ENCODE measurements at regions not wholly inside any gene's neighbourhood (a gene's known extent, or its start where the extent isn't known, plus 50 kb on each side); places are given as distances from the start of the nearest gene placed in this dataset.

DNA sequence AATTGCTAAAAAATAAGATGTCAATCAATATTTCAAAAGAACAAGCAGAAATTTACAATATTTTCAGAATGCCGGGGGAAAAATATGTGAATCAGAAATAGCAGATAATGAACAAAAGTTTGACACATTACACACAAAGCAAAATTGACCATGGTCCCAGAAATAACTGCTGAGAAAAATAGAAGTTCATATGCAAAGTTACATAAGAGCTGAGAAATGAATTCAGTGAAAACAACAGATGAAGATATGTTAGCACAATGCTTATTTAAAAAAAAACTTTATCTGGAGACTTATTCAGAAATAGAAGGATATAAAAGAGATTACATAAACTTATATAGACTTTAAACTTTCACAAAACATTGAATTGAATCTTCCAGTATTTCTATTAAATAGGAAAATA is 1483.7 kb upstream of the ACO1 start:
- Histone ChIP-seq H3K79me2 (ENCODE audit: low read depth) (no peaks in the 10 kb centered on the region), H3K27ac (no peak overlapping the region), H3K4me3 (no peak overlapping the region), H2AFZ (replicated peaks) (no peak overlapping the region), H4K20me1 (ENCODE audit: low read depth) (no peaks in the 10 kb centered on the region), H3K36me3 (no peaks in the 10 kb centered on the region), H3K4me1 (no peaks in the 10 kb centered on the region), H3K9me3 (ENCODE audit: low read depth) (no peaks in the 10 kb centered on the region), H3K4me2 (no peak overlapping the region), H3K27me3 (no peaks in the 10 kb centered on the region), H3K9ac (no peak overlapping the region), H3F3A (ENCODE audit: low read depth) (no peaks in the 10 kb centered on the region)
- DNase-seq (ENCODE audit: low spot score): no peak
- peaks cover 2% of the 10 kb centered on the region for H3K27me3 Mint-ChIP-seq (ENCODE audit: insufficient read depth, low read depth)
- H3K9me3 Mint-ChIP-seq: no peaks in the 10 kb centered on the region
- H3K4me1 Mint-ChIP-seq: no peaks in the 10 kb centered on the region
- H3K27ac Mint-ChIP-seq: no peak overlapping the region
- H3K36me3 Mint-ChIP-seq: no peaks in the 10 kb centered on the region
- TF ChIP-seq, protein P1, sequence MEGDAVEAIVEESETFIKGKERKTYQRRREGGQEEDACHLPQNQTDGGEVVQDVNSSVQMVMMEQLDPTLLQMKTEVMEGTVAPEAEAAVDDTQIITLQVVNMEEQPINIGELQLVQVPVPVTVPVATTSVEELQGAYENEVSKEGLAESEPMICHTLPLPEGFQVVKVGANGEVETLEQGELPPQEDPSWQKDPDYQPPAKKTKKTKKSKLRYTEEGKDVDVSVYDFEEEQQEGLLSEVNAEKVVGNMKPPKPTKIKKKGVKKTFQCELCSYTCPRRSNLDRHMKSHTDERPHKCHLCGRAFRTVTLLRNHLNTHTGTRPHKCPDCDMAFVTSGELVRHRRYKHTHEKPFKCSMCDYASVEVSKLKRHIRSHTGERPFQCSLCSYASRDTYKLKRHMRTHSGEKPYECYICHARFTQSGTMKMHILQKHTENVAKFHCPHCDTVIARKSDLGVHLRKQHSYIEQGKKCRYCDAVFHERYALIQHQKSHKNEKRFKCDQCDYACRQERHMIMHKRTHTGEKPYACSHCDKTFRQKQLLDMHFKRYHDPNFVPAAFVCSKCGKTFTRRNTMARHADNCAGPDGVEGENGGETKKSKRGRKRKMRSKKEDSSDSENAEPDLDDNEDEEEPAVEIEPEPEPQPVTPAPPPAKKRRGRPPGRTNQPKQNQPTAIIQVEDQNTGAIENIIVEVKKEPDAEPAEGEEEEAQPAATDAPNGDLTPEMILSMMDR (IDR thresholded peaks at IDR 0.05): no peak
- TF ChIP-seq EZH2 (IDR thresholded peaks at IDR 0.05): no peak
- TF ChIP-seq EZH2phosphoT487 (IDR thresholded peaks at IDR 0.05): no peak
- H3K4me3 Mint-ChIP-seq: no peak overlapping the region

DNA sequence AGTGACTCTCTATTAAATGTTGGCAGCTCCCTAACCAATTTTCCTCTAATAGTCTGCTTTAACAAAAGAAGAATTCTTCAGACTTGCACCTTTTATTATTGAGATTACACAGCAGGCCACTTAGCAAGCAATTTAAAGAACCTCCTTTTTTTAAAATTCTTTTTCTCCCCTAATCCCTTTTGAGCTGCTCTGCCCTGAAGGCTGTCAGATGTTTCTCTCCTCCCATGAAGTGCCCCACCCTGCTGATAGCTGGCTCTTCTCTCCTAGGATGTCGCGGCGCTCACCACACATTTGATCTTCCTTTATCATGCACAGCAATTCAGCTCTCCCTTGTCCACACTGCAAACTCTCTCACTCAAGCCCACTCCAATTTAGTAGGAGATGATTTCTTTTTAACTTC is 1471.1 kb upstream of the ACO1 start:
- Mint-ChIP-seq H3K9me3 (peaks cover 12% of the 10 kb centered on the region), H3K36me3 (no peaks in the 10 kb centered on the region), H3K4me3 (no peak overlapping the region), H3K27ac (peak overlapping the region; percentile 9), H3K27me3 (ENCODE audit: insufficient read depth, low read depth) (no peaks in the 10 kb centered on the region), H3K4me1 (peaks cover 22% of the 10 kb centered on the region)
- H4K20me1 ChIP-seq (ENCODE audit: low read depth): no peaks in the 10 kb centered on the region
- no peaks in the 10 kb centered on the region for H3K79me2 ChIP-seq (ENCODE audit: low read depth)
- no peaks in the 10 kb centered on the region for H3K9me3 ChIP-seq (ENCODE audit: low read depth)
- peak; percentile 64 for DNase-seq (ENCODE audit: low spot score)
- peak overlapping the region; percentile 71 for H3K4me2 ChIP-seq
- TF ChIP-seq EZH2 (IDR thresholded peaks at IDR 0.05) (no peak), EZH2phosphoT487 (IDR thresholded peaks at IDR 0.05) (no peak)
- H3K27me3 ChIP-seq: no peaks in the 10 kb centered on the region
- H3K4me3 ChIP-seq: peak overlapping the region; percentile 23
- H3K36me3 ChIP-seq: no peaks in the 10 kb centered on the region
- no peaks in the 10 kb centered on the region for H3F3A ChIP-seq (ENCODE audit: low read depth)
- no peak overlapping the region for H2AFZ ChIP-seq (replicated peaks)
- H3K4me1 ChIP-seq: peaks cover 19% of the 10 kb centered on the region
- H3K9ac ChIP-seq: no peak overlapping the region
- H3K27ac ChIP-seq: no peak overlapping the region

DNA sequence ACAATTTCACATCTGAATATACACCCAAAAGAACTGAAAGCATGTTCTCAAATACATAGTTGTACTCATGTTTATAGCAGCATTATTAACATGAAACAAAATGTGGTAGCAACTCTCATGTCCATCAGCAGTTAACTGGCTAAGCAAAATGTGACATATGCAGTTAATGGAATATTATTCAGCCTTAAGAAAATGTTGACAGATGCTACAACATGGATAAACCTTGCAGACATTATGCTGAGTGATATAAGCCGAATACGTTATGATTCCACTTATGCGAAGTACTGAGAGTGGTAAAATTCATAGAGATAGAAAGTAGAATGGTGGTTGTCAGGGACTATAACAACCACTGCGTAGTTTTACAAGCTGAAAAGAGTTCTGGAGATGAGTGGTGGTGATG is 1469.0 kb upstream of the ACO1 start:
- Mint-ChIP-seq H3K27ac (no peak overlapping the region), H3K36me3 (no peaks in the 10 kb centered on the region), H3K9me3 (peaks cover 7% of the 10 kb centered on the region), H3K4me3 (no peak overlapping the region), H3K4me1 (peaks cover 25% of the 10 kb centered on the region), H3K27me3 (ENCODE audit: insufficient read depth, low read depth) (no peaks in the 10 kb centered on the region)
- TF ChIP-seq EZH2 (IDR thresholded peaks at IDR 0.05): no peak
- TF ChIP-seq, protein P1 (IDR thresholded peaks at IDR 0.05): no peak
- no peaks in the 10 kb centered on the region for H3K36me3 ChIP-seq
- no peak overlapping the region for H3K4me2 ChIP-seq
- H3K27me3 ChIP-seq: no peaks in the 10 kb centered on the region
- H3K9ac ChIP-seq: no peak overlapping the region
- no peaks in the 10 kb centered on the region for H3F3A ChIP-seq (ENCODE audit: low read depth)
- no peak for DNase-seq (ENCODE audit: low spot score)
- H2AFZ ChIP-seq (replicated peaks): no peak overlapping the region
- H3K79me2 ChIP-seq (ENCODE audit: low read depth): no peaks in the 10 kb centered on the region
- H3K4me1 ChIP-seq: peaks cover 19% of the 10 kb centered on the region
- H4K20me1 ChIP-seq (ENCODE audit: low read depth): no peaks in the 10 kb centered on the region
- no peak overlapping the region for H3K27ac ChIP-seq
- H3K9me3 ChIP-seq (ENCODE audit: low read depth): no peaks in the 10 kb centered on the region
- no peak overlapping the region for H3K4me3 ChIP-seq

- no peak overlapping the region for H3K4me2 ChIP-seq
- TF ChIP-seq, protein P1 (IDR thresholded peaks at IDR 0.05): no peak
- no peak for TF ChIP-seq EZH2phosphoT487 (IDR thresholded peaks at IDR 0.05)
- TF ChIP-seq EZH2 (IDR thresholded peaks at IDR 0.05): no peak
- no peaks in the 10 kb centered on the region for H4K20me1 ChIP-seq (ENCODE audit: low read depth)
- H3K27me3 Mint-ChIP-seq (ENCODE audit: insufficient read depth, low read depth): no peaks in the 10 kb centered on the region
- no peaks in the 10 kb centered on the region for H3K4me1 ChIP-seq
- DNase-seq (ENCODE audit: low spot score): no peak
- no peaks in the 10 kb centered on the region for H3K9me3 ChIP-seq (ENCODE audit: low read depth)
- no peak overlapping the region for H3K4me3 ChIP-seq
- H2AFZ ChIP-seq (replicated peaks): no peak overlapping the region
- H3K4me1 Mint-ChIP-seq: no peaks in the 10 kb centered on the region
- no peaks in the 10 kb centered on the region for H3K79me2 ChIP-seq (ENCODE audit: low read depth)
- no peak overlapping the region for H3K4me3 Mint-ChIP-seq
- no peaks in the 10 kb centered on the region for H3F3A ChIP-seq (ENCODE audit: low read depth)
- H3K36me3 Mint-ChIP-seq: no peaks in the 10 kb centered on the region
- H3K36me3 ChIP-seq: no peaks in the 10 kb centered on the region
- H3K27me3 ChIP-seq: no peaks in the 10 kb centered on the region
- no peak overlapping the region for H3K27ac ChIP-seq
- H3K9me3 Mint-ChIP-seq: no peaks in the 10 kb centered on the region
- no peak overlapping the region for H3K9ac ChIP-seq
- peak overlapping the region; percentile 26 for H3K27ac Mint-ChIP-seq
These were observed 1459.3 kb upstream of the ACO1 start for GRCh38 chr9:30925126-30925525.

Measured in neural progenitor cell (in vitro differentiated cells).